ENCODE measurements at regions not wholly inside any gene's neighbourhood (a gene's known extent, or its start where the extent isn't known, plus 50 kb on each side); places are given as distances from the start of the nearest gene placed in this dataset.

- TF ChIP-seq CTCF (IDR thresholded peaks at IDR 0.05): no peak
- TF ChIP-seq POLR2A (IDR thresholded peaks at IDR 0.05): no peak
Observed at GRCh38 chr2:57570961-57571360, 475.6 kb upstream of the VRK2 start.
